ENCODE measurements at regions not wholly inside any gene's neighbourhood (a gene's known extent, or its start where the extent isn't known, plus 50 kb on each side); places are given as distances from the start of the nearest gene placed in this dataset.

DNA sequence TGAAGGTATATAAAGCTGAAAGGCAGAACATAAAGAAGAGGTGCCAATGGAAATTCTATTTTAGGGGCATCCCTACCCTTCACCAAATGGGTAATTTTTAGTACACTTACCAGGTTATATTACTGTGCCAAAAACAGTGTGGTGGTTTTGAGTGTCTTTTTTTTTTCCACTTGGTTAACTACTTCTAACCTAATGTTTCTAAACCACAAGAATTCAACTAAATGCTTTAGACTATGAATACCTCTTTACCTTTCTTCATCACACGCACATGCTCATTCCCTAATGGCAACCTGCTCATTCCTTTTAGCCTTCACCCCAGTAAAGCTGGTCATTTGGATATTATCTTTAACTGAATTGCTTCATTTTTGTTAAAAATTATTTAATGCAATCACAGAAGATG lies 215.6 kb downstream of the PIK3R1 start:
- no peak for DNase-seq (ENCODE audit: low read depth, low spot score)

DNA sequence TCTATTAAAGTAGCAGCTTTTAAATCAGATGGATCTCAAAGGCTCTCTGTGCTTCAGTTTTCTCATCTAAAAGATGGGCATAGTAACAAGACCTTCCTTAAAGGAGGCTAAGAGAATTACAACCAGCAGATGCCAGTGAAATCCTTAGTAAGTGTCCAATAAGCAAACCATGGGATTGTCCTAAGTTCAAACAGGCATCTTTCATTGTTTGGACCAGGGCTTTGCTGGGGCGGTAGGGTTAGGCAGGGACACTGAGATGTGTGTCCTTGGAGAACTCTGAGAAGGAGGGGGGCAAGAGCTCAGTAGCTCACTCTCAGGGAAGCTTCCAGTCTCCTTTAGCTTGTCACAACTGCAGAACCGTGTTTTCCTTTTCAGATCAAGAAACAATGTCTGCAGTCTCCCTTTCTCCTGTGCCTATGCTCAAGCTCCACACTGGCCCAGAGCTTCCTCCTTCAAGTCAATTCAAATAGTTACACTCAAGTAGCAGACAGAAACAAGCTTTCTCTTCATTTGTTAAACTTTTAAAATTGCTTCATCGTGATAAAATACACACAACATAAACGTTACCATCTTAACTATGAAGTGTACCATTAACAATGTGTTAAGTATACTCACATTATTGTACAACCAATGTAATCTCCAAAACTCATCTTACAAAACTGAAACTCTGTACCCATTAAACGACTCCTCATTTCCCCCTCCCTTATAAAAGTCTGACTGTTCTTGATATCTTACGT lies 216.2 kb downstream of the PIK3R1 start:
- no peak for DNase-seq (ENCODE audit: low read depth, low spot score)

DNA sequence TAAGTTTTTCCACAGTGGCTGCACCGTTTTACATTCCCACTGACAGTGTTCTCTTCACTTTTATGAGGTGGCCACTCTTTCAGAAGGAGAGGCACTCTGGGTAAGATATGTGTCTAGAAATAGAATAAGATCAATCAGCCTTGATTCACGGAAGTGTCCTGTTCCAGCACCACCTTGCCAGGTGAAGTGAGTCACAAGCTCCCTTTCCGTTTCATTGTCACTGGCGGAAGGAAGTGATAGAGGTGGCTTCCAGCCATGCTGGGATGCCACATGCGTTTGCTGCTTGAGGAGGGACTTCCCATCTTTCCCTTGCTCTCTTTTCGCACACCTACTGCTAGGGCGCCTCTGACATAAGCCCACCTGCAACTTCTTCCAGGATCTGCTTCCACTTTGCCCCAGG lies 217.1 kb downstream of the PIK3R1 start:
- no peak for DNase-seq (ENCODE audit: low read depth, low spot score)

DNA sequence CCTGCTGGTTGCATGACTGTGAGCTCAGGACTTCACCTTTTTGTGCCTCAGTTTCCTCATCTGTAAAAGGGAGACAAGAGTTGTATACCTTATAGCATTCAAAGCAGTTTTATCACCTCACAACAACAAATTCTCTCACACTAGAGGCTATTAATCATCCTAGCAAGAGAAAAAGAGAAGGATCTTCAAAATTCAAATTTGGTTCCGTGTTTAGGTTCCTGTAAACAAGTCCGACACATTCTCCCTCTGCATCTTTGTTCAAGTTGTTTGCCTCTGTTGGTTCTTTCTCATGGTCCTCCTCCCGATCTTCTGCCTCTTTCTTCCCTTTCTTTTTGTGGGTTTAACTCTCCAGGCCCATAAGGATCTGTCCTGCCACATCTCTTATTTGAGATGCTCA lies 218.0 kb downstream of the PIK3R1 start:
- DNase-seq (ENCODE audit: low read depth, low spot score), result no peak

DNA sequence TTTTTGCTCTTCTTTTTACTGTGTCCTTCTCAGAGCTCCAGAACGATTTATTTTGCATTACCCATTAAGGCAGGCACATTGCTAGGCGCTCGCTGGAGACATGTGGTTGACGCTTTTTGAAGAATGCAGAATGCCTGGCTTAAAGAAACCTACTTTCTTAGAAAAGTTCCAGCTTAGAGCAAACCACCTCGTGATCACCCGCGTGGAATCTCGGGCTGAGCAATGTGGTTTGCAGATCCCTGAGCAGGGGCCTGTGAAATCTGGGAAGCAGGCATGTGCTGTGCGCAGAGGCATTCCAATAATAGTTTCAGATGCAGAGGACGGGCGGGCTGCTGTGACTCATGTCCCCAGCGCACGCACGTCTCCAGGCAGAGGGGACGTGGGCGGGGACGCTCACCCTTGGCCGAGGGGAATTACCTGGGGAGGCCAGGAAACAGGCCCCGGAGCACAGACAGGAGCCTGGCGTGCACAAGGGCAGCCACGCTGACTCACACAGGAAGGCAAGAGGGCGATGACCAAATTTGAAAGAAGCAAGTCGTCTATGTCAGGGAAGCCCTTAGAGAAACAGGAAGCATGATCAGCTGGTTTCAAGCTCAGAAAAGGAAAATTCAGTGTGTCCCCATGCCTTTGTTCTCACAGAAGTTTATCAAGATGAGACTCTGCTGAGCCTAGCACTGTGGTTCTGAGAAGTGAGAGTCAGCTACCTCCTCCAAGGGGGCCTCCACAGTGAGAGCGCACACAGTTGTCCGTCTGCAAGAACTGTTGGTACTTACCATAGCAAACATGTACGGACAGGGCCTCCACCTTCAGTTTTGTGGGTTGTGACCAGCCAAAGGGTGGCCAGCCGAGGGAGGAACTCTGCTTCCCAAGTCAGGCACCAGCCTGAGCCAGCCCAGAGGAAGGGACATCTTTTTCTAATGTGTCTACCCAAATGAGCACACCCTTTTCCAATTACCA lies 218.6 kb downstream of the PIK3R1 start:
- peak; percentile 93 for DNase-seq (ENCODE audit: low read depth, low spot score)

DNA sequence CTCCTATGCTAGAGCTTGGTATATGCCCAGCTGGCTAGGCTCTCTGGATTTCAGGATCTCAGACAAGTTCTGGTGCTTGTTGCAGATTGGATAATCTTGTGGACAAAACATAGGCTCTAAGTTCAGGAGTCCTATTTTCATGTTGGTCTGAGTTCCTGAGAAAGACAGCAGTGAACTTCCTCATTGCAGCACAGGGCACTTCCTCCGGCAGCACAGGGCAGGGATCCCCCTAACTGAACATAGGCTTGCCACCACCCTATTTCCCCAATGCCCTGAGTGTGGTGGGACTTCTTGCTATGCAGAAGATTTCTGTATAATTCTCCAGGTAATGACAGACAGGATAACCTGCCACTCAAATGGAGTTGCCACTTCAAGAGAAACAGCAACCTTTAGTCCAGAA lies 220.1 kb downstream of the PIK3R1 start:
- no peak for DNase-seq (ENCODE audit: low read depth, low spot score)

DNA sequence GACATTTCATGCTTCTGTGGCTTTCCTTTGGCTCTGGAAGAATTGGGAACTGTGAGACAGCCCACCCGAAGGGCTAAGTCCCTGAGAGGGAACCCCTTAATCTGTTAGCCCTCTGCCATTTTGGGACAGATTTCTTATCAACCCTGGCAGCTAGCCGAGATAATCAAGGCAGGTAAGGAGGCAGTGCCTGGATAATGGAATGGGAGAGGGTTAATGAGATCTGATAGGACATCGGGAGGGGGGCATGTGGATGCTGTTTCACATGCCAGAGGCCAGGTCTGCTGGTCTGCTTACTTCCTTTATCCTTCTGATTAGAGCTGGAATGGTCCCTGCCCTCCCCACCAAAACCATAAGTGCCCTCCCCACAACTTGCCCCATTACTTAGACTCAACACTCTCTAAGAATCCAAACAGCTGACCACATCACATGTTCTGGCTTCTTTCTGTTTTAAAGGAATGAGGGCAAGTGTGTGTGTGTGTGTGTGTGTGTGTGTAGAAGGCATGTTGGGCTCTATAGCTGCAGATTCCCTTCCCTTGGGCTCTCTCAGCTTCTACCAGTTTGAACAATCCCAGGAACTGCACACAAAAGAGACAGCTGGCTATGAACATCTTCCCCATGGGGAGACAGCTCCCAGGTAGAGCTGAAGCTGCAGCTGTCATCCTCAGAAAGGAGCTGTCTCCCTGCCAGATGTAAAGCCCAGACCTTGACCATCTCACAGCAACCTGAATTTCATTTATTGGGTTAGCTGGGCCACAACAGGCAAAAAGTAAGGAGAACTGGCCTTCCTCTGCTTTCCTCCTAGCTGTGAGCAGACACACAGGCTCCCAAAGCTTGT lies 221.3 kb downstream of the PIK3R1 start:
- DNase-seq (ENCODE audit: low read depth, low spot score), result no peak

DNA sequence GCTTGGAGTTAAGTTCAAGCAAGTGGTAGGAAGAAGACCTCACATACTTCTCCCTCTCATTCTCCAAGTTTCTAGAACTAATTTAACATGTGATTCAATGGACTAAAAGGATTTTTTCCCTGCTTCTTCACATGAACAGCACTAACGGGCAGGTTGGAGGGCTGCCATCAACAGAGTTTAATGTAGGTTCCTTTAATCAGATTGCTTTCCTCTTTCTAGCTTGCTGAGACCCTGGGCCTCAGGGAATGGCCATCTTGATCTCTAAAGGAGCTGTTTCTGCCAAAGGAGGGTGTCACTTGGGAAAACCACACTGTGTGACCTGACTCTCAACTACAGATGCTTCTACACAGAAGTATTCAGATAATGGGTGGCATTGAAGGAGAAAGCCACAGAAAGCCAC lies 223.3 kb downstream of the PIK3R1 start:
- DNase-seq (ENCODE audit: low read depth, low spot score), result no peak

DNA sequence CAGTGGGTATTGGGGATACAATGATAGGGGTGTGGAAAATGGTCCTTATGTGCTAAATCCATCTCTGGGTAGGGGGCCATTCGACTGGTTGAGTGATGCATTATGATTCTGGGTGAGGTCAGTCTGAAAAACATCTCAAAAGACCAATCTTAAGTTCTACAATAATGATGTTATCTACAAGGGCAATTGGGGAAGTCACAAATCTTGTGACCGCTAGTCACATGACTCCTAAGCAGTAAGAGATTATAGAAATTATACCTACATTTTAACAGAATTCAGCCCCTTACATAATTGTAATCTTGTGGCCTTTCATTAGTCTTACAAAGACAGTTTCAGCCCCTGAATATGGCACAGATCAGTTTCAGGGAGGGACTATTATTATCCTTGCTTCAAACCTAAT lies 224.7 kb downstream of the PIK3R1 start:
- DNase-seq (ENCODE audit: low read depth, low spot score), result no peak

DNA sequence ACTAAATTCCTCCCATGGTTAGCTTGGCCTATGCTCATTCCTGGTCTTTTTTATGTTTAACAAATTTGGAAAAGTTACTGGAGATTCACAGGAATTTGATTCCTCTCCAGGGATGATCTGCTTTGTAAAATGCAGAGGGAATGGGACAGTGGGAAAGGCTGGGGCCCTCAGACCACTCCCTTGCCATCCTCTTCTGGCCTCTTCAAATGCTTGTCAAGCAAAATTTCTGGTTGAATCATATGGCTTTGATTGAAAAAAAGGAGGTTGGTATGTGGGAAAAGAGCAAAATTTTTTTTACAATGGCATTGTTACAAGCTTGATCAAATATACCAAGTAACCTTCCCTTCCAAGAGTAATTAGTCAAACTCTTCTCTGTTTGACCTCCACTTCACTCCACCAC lies 225.1 kb downstream of the PIK3R1 start:
- DNase-seq (ENCODE audit: low read depth, low spot score), result no peak

DNA sequence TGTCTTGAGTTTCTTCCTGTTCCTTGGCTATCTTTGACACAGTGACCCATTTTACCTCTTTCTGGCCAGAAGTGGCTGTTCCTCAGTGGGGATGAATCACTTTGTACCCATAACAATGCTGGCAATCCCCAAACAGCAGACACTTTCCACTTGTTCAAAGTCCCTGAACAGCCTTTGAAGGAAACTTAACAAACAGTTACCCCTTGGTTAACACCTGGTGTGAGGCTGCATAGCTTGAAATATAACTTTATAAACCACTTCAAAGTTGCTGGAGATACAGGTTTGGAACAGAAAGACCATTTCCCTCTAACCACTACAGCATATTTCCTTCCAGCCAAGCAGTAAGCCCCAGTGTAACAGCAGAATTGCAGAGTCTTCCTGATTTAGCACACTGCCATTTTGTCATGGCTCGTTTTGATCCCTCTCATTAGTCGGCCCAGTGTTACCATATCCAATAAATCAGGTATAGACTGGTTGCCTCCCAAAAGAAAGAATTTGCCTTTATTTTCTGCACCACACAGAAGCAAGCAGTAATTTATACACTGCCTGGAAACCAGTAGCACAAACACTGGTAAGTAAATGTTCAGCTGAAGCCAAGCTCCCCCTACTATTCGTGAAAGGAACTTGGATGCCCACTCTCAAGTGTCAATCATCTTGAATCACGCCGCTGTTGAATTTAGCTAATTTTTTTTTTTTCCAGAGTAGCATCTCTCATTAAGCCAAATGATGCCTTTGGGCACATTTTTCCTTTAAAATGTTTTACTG lies 225.9 kb downstream of the PIK3R1 start:
- DNase-seq (ENCODE audit: low read depth, low spot score), result no peak

DNA sequence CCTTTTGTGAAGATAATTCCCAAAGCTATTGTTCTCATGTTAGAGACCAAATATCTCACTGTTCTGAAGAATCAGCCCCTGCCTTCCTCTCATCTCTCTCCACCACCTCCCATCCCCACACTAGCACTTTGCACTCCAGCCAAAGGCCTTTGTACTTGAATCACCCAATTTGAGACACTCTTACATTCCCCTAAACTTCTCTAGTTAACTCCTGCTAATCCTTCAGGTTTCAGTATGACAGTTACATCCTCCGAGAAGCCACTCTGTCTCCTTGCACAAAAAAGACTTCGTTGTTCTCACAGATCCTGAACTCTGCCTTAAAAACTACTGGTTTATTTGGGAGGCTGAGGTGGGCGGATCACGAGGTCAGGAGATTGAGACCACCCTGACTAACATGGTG lies 227.5 kb downstream of the PIK3R1 start:
- no peak for DNase-seq (ENCODE audit: low read depth, low spot score)

DNA sequence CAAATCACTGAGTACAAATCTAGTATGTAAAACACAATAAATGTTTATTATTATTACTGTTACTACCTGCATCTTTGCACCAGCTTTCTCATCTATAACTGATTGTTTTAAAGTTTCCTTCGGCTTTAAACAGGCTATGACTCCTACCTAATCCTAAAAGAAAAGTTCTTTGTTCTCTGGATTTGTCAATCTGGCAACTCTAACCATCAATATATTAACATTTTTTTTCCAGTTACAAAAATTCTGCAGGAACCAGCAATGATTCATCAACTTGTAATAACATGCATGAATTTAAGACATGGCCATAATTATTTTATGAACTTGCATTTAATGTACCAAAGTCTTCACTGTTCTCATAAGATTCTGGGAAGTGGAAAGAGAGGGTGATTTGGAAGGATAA lies 228.5 kb downstream of the PIK3R1 start:
- DNase-seq (ENCODE audit: low read depth, low spot score), result no peak

DNA sequence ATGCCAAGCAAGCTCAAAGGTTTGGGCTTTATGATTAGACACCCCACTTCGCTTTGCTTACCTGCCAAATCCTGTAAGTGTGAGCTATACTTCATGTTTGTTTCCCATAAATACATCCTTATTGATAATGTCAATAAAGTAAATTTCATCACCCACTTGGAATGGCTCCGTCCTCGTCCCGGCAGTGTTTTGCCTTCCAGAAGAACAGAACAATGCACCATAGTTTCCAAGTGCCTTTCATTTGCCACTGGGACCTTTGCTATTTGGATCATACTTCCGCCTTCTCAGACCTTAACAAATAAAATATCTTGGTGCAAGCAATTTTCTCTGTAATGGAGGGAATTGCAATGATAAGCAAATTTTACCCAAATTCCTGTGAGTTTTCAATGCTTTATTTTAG lies 229.3 kb downstream of the PIK3R1 start:
- no peak for DNase-seq (ENCODE audit: low read depth, low spot score)

DNA sequence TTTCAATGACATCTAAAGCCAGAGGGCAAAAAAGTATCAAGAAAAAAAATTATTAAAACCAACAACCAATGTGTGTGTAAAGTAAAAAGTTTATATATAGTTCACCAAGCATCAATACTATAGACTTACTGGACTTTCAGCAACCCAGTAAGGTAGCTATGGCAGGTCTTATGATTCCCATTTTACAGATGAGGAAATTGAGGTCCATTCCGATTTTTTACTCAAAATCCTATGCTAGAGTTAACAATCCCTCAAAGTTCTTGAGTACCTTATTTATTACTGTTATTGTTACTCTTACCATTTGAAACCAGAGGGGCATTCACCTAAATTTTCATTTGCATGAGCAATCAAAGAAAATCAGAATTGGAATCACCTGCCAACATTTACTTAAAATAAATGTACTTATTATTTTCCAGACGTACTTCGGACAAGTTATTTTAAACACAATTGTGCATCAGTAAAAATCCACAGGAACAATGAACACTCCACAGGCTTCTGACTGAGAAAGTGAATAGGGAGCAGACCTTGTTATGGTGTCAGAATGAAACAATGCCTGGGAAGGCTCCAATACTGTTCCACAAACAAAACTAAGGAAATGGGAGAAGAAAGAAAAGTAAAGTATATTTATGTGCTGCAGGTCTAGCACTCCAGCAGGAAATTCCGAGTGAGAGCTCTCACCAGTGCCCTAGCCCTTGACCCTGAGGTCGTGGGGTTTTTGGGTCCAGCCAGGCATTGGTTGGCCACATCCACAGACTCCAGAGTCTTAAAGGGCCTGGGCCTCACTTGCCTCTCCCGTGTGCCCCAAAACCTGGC lies 229.9 kb downstream of the PIK3R1 start:
- DNase-seq (ENCODE audit: low read depth, low spot score), result no peak

DNA sequence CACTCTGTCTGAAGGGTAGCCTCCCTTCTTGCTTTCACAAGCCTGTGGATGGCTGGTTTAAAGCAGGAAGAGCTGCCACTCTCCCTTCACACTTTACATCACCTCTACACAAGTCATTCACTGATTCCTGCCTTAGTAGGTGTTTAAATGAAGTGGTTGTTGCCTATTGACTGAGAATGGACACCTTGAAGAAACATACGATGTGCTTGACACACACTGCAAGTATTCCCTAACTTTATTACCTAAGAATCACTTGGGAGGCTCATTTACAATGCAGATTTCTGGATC lies 230.5 kb downstream of the PIK3R1 start:
- no peak for DNase-seq (ENCODE audit: low read depth, low spot score)

DNA sequence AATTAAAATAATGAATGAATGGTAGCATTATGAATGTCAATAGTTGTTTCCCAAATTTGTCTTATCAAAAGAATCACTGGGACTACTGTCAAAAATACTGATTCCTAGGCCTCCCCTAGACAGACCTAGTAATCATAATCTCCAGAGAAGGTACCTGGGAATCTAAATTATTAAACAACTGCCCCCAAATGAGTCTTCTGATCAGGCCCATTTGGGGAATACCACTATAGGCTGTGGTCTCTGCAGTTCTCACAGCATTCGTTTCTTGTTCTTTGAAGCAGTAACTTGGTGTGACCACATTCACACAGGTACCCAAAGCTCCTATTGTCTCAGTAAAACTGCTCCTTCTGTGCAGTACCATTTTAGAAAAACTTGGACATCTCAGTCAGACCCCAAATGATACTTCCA lies 230.9 kb downstream of the PIK3R1 start:
- no peak for DNase-seq (ENCODE audit: low read depth, low spot score)

DNA sequence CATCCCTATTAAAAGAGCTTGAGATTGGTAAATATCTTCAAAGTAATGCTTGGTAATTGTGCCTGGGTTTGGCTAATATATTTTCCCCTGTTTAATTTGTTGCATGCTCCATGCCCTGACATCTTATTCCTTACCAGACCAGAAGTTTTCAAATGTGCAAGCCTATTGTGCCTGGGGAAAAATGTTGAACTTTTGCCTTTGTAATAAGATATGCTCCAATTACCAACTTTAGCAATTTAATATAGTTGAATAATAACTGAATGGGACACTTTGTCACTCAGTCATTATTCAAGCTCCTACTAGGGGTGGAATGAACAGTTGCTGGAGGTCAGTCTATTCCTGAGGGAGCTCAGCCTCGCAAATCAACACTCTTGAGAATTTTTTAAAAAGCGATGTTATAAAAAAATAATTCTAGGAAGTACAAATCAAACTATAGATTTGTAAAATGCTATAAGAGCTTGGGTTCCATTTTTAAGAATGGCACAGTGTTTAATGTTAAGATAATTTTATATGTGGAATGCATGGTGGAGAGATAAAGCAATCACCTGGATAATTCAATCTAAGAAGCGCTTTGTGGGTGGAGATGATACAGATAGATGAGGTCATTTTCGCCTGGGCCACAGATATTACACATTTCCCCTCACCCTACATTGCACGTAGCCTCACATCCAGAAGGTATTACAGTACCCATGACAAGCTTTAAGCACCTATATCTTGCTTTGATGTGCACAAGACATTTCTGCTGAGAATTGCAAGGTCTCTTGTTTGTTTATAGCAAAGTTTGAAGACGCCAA lies 231.8 kb downstream of the PIK3R1 start:
- no peak for DNase-seq (ENCODE audit: low read depth, low spot score)

DNA sequence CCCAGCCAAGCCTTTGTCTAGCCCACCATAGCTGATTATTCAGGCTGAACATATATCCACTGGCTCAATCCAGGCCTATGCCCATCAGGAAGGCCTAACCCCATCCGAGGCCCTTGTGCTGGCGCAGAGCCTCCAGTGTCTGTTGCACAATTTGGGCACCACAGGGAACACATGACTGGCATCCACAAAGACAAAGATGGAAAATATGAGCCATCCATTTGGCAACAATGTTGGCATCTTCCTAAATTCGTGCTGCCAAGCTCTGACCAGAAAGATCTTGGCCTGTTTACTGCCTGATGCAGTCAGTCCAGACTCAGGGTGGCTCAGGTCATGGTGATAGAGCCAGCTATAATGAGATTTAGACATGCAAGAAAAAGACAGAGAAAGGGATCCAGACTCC lies 233.8 kb downstream of the PIK3R1 start:
- no peak for DNase-seq (ENCODE audit: low read depth, low spot score)
